ENCODE measurements at regions not wholly inside any gene's neighbourhood (a gene's known extent, or its start where the extent isn't known, plus 50 kb on each side); places are given as distances from the start of the nearest gene placed in this dataset.
A peak's percentile ranks its signal among the peaks of the same experiment; 100 is the strongest.

GRCh38 chr3:164848923-164849322, 229.4 kb downstream of the SI start:
- H3K4me1 Mint-ChIP-seq = peaks cover 18% of the 10 kb centered on the region

GRCh38 chr3:164845739-164846138, 232.6 kb downstream of the SI start:
- no peak overlapping the region for H3K9ac ChIP-seq (ENCODE audit: extremely low read depth, low read length, poor library complexity, severe bottlenecking)
- no peaks in the 10 kb centered on the region for H3K36me3 ChIP-seq (ENCODE audit: control insufficient read depth, insufficient read depth, low read length)
- no peaks in the 10 kb centered on the region for H3K9me3 ChIP-seq (ENCODE audit: control insufficient read depth, low read length)
- TF ChIP-seq CTCF (conservative IDR thresholded peaks at IDR 0.05) = no peak
- no peak overlapping the region for H3K27ac ChIP-seq (ENCODE audit: low read depth, low read length)
- H3K4me3 ChIP-seq (ENCODE audit: low read length) = no peak overlapping the region
- no peaks in the 10 kb centered on the region for H3K4me1 ChIP-seq (ENCODE audit: control insufficient read depth, insufficient read depth, low read length)
- Mint-ChIP-seq H3K9me3 (no peaks in the 10 kb centered on the region), H3K4me3 (no peak overlapping the region), H3K27ac (no peak overlapping the region), H3K36me3 (ENCODE audit: low read depth) (no peaks in the 10 kb centered on the region), H3K27me3 (ENCODE audit: insufficient read depth) (no peaks in the 10 kb centered on the region), H3K4me1 (peaks cover 6% of the 10 kb centered on the region)
- no peak for DNase-seq
- H3K27me3 ChIP-seq (ENCODE audit: control insufficient read depth, insufficient read depth, low read length, poor library complexity, severe bottlenecking) = no peaks in the 10 kb centered on the region
- WGBS, 2 experiments (ENCODE audit: insufficient coverage in 1 of 2, insufficient read length in 1 of 2) = 90 to 98% methylated on average over 2 of the region's 2 CpGs

More at GRCh38 chr3:164848923-164849322, 229.4 kb downstream of the SI start:
- Histone ChIP-seq H3K9ac (ENCODE audit: extremely low read depth, low read length, poor library complexity, severe bottlenecking) (no peak overlapping the region), H3K27ac (ENCODE audit: low read depth, low read length) (no peak overlapping the region), H3K27me3 (ENCODE audit: control insufficient read depth, insufficient read depth, low read length, poor library complexity, severe bottlenecking) (no peaks in the 10 kb centered on the region), H3K36me3 (ENCODE audit: control insufficient read depth, insufficient read depth, low read length) (no peaks in the 10 kb centered on the region), H3K4me3 (ENCODE audit: low read length) (no peak overlapping the region), H3K4me1 (ENCODE audit: control insufficient read depth, insufficient read depth, low read length) (no peaks in the 10 kb centered on the region), H3K9me3 (ENCODE audit: control insufficient read depth, low read length) (no peaks in the 10 kb centered on the region)
- Mint-ChIP-seq H3K4me3 (no peak overlapping the region), H3K27ac (no peak overlapping the region), H3K27me3 (ENCODE audit: insufficient read depth) (no peaks in the 10 kb centered on the region), H3K9me3 (no peaks in the 10 kb centered on the region), H3K36me3 (ENCODE audit: low read depth) (no peaks in the 10 kb centered on the region)
- no peak for DNase-seq
- whole genome bisulfite sequencing, 2 experiments (ENCODE audit: insufficient coverage in 1 of 2, insufficient read length in 1 of 2) = 92 to 100% methylated on average over 1 to 4 of the region's 4 CpGs
- TF ChIP-seq CTCF (conservative IDR thresholded peaks at IDR 0.05) = no peak

- Mint-ChIP-seq H3K4me3 (no peak overlapping the region), H3K4me1 (no peaks in the 10 kb centered on the region), H3K36me3 (ENCODE audit: low read depth) (no peaks in the 10 kb centered on the region), H3K27ac (no peak overlapping the region), H3K9me3 (no peaks in the 10 kb centered on the region), H3K27me3 (ENCODE audit: insufficient read depth) (no peaks in the 10 kb centered on the region)
- 29 to 95% methylated on average over 1 to 5 of the region's 5 CpGs for WGBS, 2 experiments (ENCODE audit: insufficient coverage in 1 of 2, insufficient read length in 1 of 2)
- Histone ChIP-seq H3K4me3 (ENCODE audit: low read length) (no peak overlapping the region), H3K27ac (ENCODE audit: low read depth, low read length) (peak overlapping the region; percentile 34), H3K27me3 (ENCODE audit: control insufficient read depth, insufficient read depth, low read length, poor library complexity, severe bottlenecking) (no peaks in the 10 kb centered on the region), H3K9ac (ENCODE audit: extremely low read depth, low read length, poor library complexity, severe bottlenecking) (no peak overlapping the region), H3K4me1 (ENCODE audit: control insufficient read depth, insufficient read depth, low read length) (no peaks in the 10 kb centered on the region), H3K36me3 (ENCODE audit: control insufficient read depth, insufficient read depth, low read length) (no peaks in the 10 kb centered on the region), H3K9me3 (ENCODE audit: control insufficient read depth, low read length) (no peaks in the 10 kb centered on the region)
- no peak for DNase-seq
- no peak for TF ChIP-seq CTCF (conservative IDR thresholded peaks at IDR 0.05)
Measured at GRCh38 chr3:164832216-164832615, 246.1 kb downstream of the SI start.
